ENCODE measurements at regions not wholly inside any gene's neighbourhood (a gene's known extent, or its start where the extent isn't known, plus 50 kb on each side); places are given as distances from the start of the nearest gene placed in this dataset.

- no peak for TF ChIP-seq SMC3 (conservative IDR thresholded peaks at IDR 0.05; ENCODE audit: insufficient read depth, low read depth, low read length)
- no peak for TF ChIP-seq RFX5 (IDR thresholded peaks at IDR 0.05; ENCODE audit: low read depth, low read length)
- TF ChIP-seq JUN (IDR thresholded peaks at IDR 0.05; ENCODE audit: borderline replicate concordance, low read depth, low read length), result no peak
- TF ChIP-seq JUN (CRISPR knock-in tag; IDR thresholded peaks at IDR 0.05; ENCODE audit: borderline replicate concordance), result no peak
- TF ChIP-seq ZFX (CRISPR knock-in tag; IDR thresholded peaks at IDR 0.05), result no peak
- no peak for TF ChIP-seq POLR2AphosphoS5 (IDR thresholded peaks at IDR 0.05; ENCODE audit: control insufficient read depth, insufficient read depth, low read depth, low read length)
- TF ChIP-seq ZNF717 (CRISPR knock-in tag; IDR thresholded peaks at IDR 0.05), result no peak
- TF ChIP-seq CTCFL (IDR thresholded peaks at IDR 0.05; ENCODE audit: borderline replicate concordance, insufficient read depth, low read depth, low read length, poor library complexity, severe bottlenecking), result no peak
- TF ChIP-seq TEAD2 (tag; IDR thresholded peaks at IDR 0.05), result no peak
- no peak for TF ChIP-seq EGR1 (conservative IDR thresholded peaks at IDR 0.05)
- TF ChIP-seq ATF3 (IDR thresholded peaks at IDR 0.05), result no peak
- TF ChIP-seq ATF3 (CRISPR knock-in tag; conservative IDR thresholded peaks at IDR 0.05), result no peak
- TF ChIP-seq TBP (optimal IDR thresholded peaks at IDR 0.05; ENCODE audit: low read depth, low read length), result no peak
- no peak for TF ChIP-seq POLR2AphosphoS2 (IDR thresholded peaks at IDR 0.05; ENCODE audit: low read length)
- no peak for TF ChIP-seq TCF7L2 (IDR thresholded peaks at IDR 0.05; ENCODE audit: low read depth, low read length)
Observed at GRCh38 chr3:22729212-22729611, 473.9 kb upstream of the UBE2E2 start.
